Loucy (cell line): ENCODE measurements at regions not wholly inside any gene's neighbourhood (a gene's known extent, or its start where the extent isn't known, plus 50 kb on each side); places are given as distances from the start of the nearest gene placed in this dataset.

Source experiments
- H2AFZ ChIP-seq: fragments of 200-600 bp; sonication (generic); 2 replicates; pipeline ENCODE4 v1.6.0; 2016; ENCODE audit warnings: antibody characterized with exemption, mild to moderate bottlenecking, low read length, moderate library complexity
- H3F3A ChIP-seq: fragments of 200-600 bp; 2 replicates; pipeline ENCODE4 v1.6.0; 2016; ENCODE audit warnings: antibody characterized with exemption, low read depth, mild to moderate bottlenecking
- H3K27me3 ChIP-seq: fragments of 200-600 bp; sonication (generic); 2 replicates; pipeline ENCODE4 v1.6.1; 2014; ENCODE audit warnings: low read length, mild to moderate bottlenecking; ENCODE audit not compliant: insufficient read depth, poor library complexity, severe bottlenecking
- H3K36me3 ChIP-seq: fragments of 200-600 bp; sonication (generic); 2 replicates; pipeline ENCODE4 v1.6.1; 2016; ENCODE audit warnings: low read length; ENCODE audit not compliant: insufficient read depth
- H3K4me1 ChIP-seq: fragments of 200-600 bp; sonication (generic); 2 replicates; pipeline ENCODE4 v1.5.1; 2014; ENCODE audit warnings: low read length, mild to moderate bottlenecking; ENCODE audit not compliant: insufficient read depth, poor library complexity, severe bottlenecking
- H3K4me2 ChIP-seq: fragments of 200-600 bp; sonication (generic); 2 replicates; pipeline ENCODE4 v1.6.0; 2014; ENCODE audit warnings: antibody characterized with exemption, low read length, low read depth, mild to moderate bottlenecking; ENCODE audit not compliant: poor library complexity, severe bottlenecking
- H3K4me3 ChIP-seq: fragments of 200-600 bp; sonication (generic); 2 replicates; pipeline ENCODE4 v1.5.1; 2014; ENCODE audit warnings: low read length, mild to moderate bottlenecking, mixed read lengths; ENCODE audit not compliant: poor library complexity, severe bottlenecking
- H3K79me2 ChIP-seq: fragments of 200-600 bp; sonication (generic); 2 replicates; pipeline ENCODE4 v1.6.1; 2014; ENCODE audit warnings: low read length; ENCODE audit not compliant: insufficient read depth
- H3K9ac ChIP-seq: fragments of 200-600 bp; sonication (generic); 2 replicates; pipeline ENCODE4 v1.6.0; 2014; ENCODE audit warnings: mild to moderate bottlenecking, low read depth, low read length, moderate library complexity; ENCODE audit not compliant: poor library complexity, severe bottlenecking
- H3K9me2 ChIP-seq: fragments of 200-600 bp; sonication (generic); replicated peaks from 2 replicates; pipeline ENCODE4 v1.6.1; 2016; ENCODE audit warnings: low read depth, low read length, mixed read lengths
- H3K9me3 ChIP-seq: fragments of 200-600 bp; sonication (generic); 2 replicates; pipeline ENCODE4 v1.6.1; 2014; ENCODE audit warnings: mild to moderate bottlenecking, antibody characterized with exemption, low read length, low read depth; ENCODE audit not compliant: insufficient read depth
- H4K20me1 ChIP-seq: fragments of 200-600 bp; sonication (generic); 2 replicates; pipeline ENCODE4 v1.6.0; 2014; ENCODE audit warnings: antibody characterized with exemption, low read length, mild to moderate bottlenecking; ENCODE audit not compliant: insufficient read depth, poor library complexity, severe bottlenecking
- EZH2phosphoT487 ChIP-seq: fragments of 200-600 bp; IDR thresholded peaks from 2 replicates; pipeline ENCODE4 v1.6.1; 2018; ENCODE audit warnings: antibody characterized with exemption, mild to moderate bottlenecking, moderate library complexity, borderline replicate concordance
- TF ChIP-seq, protein P1 (sequence below): fragments of 200-600 bp; sonication (generic); conservative IDR thresholded peaks from 2 replicates; pipeline ENCODE4 v1.5.1; 2014; ENCODE audit warnings: mild to moderate bottlenecking, antibody characterized with exemption, low read length

DNA sequence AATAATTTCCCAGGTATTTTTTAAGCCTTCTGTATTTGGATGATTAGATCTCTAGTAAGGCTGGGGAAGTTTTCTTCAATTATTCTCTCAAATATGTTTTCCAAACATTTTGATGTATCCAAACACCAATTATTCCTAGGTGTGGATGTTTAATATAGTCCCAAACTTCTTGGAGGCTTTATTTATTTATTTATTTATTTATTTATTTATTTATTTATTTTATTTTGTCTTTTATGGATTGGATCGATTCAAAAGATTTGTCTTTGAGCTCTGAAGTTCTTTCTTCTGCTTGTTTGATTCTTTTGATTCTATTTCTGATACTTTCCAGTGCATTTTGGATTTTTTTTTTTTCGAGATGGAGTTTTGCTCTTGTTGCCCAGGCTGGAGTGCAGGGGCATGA is 2267.9 kb upstream of the RAG2 start:
- Histone ChIP-seq H2AFZ (no peak overlapping the region), H3K9me2 (no peaks in the 10 kb centered on the region), H4K20me1 (no peaks in the 10 kb centered on the region), H3F3A (no peaks in the 10 kb centered on the region), H3K9me3 (no peaks in the 10 kb centered on the region; the same call in 1 of the 2 replicates), H3K4me2 (no peak overlapping the region), H3K4me3 (no peak overlapping the region), H3K36me3 (no peaks in the 10 kb centered on the region), H3K9ac (no peak overlapping the region), H3K4me1 (no peaks in the 10 kb centered on the region), H3K27me3 (no peaks in the 10 kb centered on the region), H3K79me2 (no peaks in the 10 kb centered on the region)
- no peak for TF ChIP-seq EZH2phosphoT487
- TF ChIP-seq, protein P1, sequence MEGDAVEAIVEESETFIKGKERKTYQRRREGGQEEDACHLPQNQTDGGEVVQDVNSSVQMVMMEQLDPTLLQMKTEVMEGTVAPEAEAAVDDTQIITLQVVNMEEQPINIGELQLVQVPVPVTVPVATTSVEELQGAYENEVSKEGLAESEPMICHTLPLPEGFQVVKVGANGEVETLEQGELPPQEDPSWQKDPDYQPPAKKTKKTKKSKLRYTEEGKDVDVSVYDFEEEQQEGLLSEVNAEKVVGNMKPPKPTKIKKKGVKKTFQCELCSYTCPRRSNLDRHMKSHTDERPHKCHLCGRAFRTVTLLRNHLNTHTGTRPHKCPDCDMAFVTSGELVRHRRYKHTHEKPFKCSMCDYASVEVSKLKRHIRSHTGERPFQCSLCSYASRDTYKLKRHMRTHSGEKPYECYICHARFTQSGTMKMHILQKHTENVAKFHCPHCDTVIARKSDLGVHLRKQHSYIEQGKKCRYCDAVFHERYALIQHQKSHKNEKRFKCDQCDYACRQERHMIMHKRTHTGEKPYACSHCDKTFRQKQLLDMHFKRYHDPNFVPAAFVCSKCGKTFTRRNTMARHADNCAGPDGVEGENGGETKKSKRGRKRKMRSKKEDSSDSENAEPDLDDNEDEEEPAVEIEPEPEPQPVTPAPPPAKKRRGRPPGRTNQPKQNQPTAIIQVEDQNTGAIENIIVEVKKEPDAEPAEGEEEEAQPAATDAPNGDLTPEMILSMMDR: no peak

DNA sequence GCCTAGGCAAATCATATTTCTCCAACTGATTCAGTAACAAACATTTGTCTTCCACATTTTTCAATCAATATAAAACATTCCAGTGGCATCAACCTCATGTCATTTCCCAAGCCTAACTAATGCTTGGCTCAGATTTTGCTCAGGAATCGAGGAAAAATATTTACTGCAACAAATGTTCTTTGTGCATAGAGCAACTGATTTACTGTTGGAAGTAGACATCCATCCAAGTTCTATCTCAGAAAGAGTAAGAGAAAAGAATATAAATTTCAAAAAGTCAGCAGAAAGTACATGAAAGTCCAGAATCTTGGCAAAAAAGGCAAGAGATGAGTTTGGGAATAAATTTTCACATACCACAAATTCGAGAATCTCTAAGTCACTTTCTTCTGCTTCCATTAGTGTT is 2245.0 kb upstream of the RAG2 start:
- Histone ChIP-seq H3F3A (no peaks in the 10 kb centered on the region), H4K20me1 (no peaks in the 10 kb centered on the region), H3K79me2 (no peaks in the 10 kb centered on the region), H3K27me3 (no peaks in the 10 kb centered on the region), H3K9ac (no peak overlapping the region), H3K4me2 (no peak overlapping the region), H3K4me1 (no peaks in the 10 kb centered on the region), H2AFZ (no peak overlapping the region), H3K9me2 (no peaks in the 10 kb centered on the region), H3K9me3 (no peaks in the 10 kb centered on the region), H3K4me3 (no peak overlapping the region), H3K36me3 (no peaks in the 10 kb centered on the region)
- TF ChIP-seq, protein P1: no peak
- no peak for TF ChIP-seq EZH2phosphoT487

- TF ChIP-seq, protein P1: no peak
- no peak for TF ChIP-seq EZH2phosphoT487
- no peaks in the 10 kb centered on the region for H3F3A ChIP-seq
- no peaks in the 10 kb centered on the region for H3K9me2 ChIP-seq
- no peaks in the 10 kb centered on the region for H4K20me1 ChIP-seq
- H2AFZ ChIP-seq: no peak overlapping the region
- H3K9me3 ChIP-seq: no peaks in the 10 kb centered on the region
- no peak overlapping the region for H3K9ac ChIP-seq
- H3K36me3 ChIP-seq: no peaks in the 10 kb centered on the region
- no peak overlapping the region for H3K4me2 ChIP-seq
- H3K4me1 ChIP-seq: no peaks in the 10 kb centered on the region
- no peaks in the 10 kb centered on the region for H3K27me3 ChIP-seq
- H3K4me3 ChIP-seq: no peak overlapping the region
- no peaks in the 10 kb centered on the region for H3K79me2 ChIP-seq
These were observed 2241.0 kb upstream of the RAG2 start for GRCh38 chr11:38839071-38839470.
